Stimulated activated effector memory CD8-positive, alpha-beta T cell treated with anti-CD3 and anti-CD28 coated beads, Interleukin-12 subunit alpha, Interleukin-12 subunit beta, amount 100 ng/mL, for 72 hours (primary cell): ENCODE measurements at regions not wholly inside any gene's neighbourhood (a gene's known extent, or its start where the extent isn't known, plus 50 kb on each side); places are given as distances from the start of the nearest gene placed in this dataset.
A peak's percentile ranks its signal among the peaks of the same experiment; 100 is the strongest.
"Not testable (repeated sequence)": the region's sequence is repeated elsewhere in the genome, so short reads cannot be mapped to it uniquely, and the experiment has no call there.

ENCODE experiments used
- ATAC-seq: fragments of 150-1000 bp; cut with Tn5 transposase; 2 replicates; pipeline ENCODE4 v1.10.0; 2021
- DNase-seq, 2 donors: peaks; one replicate each; pipeline ENCODE4 v3.0.0; 2021 to 2022; ENCODE audit warnings: low spot score in 2 of 2
- H3K27ac Mint-ChIP-seq: one replicate; pipeline ENCODE4 v1.8.0; 2022; ENCODE audit warnings: mild to moderate bottlenecking, mixed read lengths
- H3K36me3 Mint-ChIP-seq: one replicate; pipeline ENCODE4 v1.8.0; 2022; ENCODE audit warnings: mild to moderate bottlenecking, mixed read lengths
- H3K4me1 Mint-ChIP-seq: one replicate; pipeline ENCODE4 v1.8.0; 2022; ENCODE audit warnings: mixed read lengths
- H3K4me3 Mint-ChIP-seq: one replicate; pipeline ENCODE4 v1.8.0; 2022; ENCODE audit warnings: mild to moderate bottlenecking, mixed read lengths
- H3K9me3 Mint-ChIP-seq: one replicate; pipeline ENCODE4 v1.8.0; 2022; ENCODE audit warnings: mixed read lengths

- Mint-ChIP-seq H3K9me3 (peaks cover 18% of the 10 kb centered on the region), H3K36me3 (no peaks in the 10 kb centered on the region), H3K27ac (no peak overlapping the region), H3K4me1 (no peaks in the 10 kb centered on the region), H3K4me3 (no peak overlapping the region)
- DNase-seq (no peak), ATAC-seq (no peak)
Measured at GRCh38 chr7:54360075-54360840, 181.9 kb upstream of the VSTM2A start.

- no peaks in the 10 kb centered on the region for H3K4me1 Mint-ChIP-seq
- no peak for DNase-seq
- ATAC-seq = no peak
- no peak overlapping the region for H3K4me3 Mint-ChIP-seq
- no peak overlapping the region for H3K27ac Mint-ChIP-seq
- peaks cover 9% of the 10 kb centered on the region for H3K9me3 Mint-ChIP-seq
- no peaks in the 10 kb centered on the region for H3K36me3 Mint-ChIP-seq
Measured at GRCh38 chr7:54390565-54390964, 151.6 kb upstream of the VSTM2A start.

- Mint-ChIP-seq H3K27ac (no peak overlapping the region), H3K4me3 (no peak overlapping the region), H3K9me3 (peaks cover 3% of the 10 kb centered on the region), H3K36me3 (no peaks in the 10 kb centered on the region), H3K4me1 (no peaks in the 10 kb centered on the region)
- no peak for ATAC-seq
- no peak for DNase-seq
Measured at GRCh38 chr7:54392935-54393334, 149.2 kb upstream of the VSTM2A start.

DNA sequence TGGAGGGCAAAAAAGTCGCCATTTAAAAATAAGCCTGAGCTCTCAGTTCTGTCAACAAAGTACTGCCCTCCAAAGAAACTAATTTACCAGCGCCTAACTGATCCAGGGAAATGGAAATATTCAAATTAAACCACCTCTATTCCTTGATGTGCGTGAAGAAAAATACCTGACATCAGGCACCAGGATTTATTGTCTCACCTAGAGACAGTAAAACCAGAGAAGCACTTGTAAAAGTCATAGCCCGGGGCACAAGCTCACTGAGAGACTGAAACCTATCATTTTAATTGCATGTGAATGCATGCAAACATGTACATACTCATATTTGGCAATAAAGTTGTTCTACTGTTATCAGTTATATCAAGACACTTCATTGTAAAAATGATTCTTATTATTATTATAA lies 147.3 kb upstream of the VSTM2A start:
- H3K36me3 Mint-ChIP-seq = no peaks in the 10 kb centered on the region
- peaks cover 9% of the 10 kb centered on the region for H3K9me3 Mint-ChIP-seq
- no peak overlapping the region for H3K4me3 Mint-ChIP-seq
- H3K4me1 Mint-ChIP-seq = no peaks in the 10 kb centered on the region
- no peak for ATAC-seq
- no peak for DNase-seq
- no peak overlapping the region for H3K27ac Mint-ChIP-seq

DNA sequence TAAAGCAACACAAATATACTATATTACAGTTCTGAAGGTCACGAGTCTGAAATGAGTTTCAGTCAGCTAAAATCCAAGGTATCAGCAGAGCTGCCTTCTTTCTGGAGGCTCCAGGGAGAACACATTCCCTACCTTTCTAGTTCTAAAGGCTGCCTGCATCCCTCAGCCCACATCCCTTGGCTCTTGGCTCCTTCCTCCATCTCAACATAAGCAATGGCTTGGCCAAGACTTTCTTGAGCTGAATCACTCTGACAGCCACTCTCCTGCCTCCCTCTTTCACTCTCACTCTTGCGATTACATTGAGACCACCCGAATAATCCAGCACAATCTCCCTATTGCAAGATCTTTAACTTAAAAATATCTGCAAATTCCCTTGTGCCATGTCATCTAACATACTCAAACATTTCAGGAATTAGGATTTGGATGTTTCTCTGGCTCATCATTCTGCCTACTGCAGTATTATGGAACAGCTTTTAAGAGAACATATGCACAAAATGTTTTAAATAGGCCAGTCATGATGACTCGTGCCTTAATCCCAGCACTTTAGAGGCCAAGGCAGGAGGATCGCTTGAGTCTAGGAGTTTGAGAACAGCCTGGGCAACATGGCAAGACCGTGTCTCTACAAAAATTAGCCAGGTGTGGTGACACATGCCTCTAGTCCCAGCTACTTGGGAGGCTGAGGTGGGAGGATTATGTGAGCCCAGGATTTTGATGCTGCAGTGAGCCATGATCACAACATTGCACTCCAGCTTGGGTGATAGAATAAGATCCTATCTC lies 144.2 kb upstream of the VSTM2A start:
- Mint-ChIP-seq H3K27ac (no peak overlapping the region), H3K9me3 (peaks cover 13% of the 10 kb centered on the region), H3K36me3 (no peaks in the 10 kb centered on the region), H3K4me1 (no peaks in the 10 kb centered on the region), H3K4me3 (no peak overlapping the region)
- DNase-seq = peak in 1 of 2 donors; percentile 50
- ATAC-seq = peak; percentile 59

DNA sequence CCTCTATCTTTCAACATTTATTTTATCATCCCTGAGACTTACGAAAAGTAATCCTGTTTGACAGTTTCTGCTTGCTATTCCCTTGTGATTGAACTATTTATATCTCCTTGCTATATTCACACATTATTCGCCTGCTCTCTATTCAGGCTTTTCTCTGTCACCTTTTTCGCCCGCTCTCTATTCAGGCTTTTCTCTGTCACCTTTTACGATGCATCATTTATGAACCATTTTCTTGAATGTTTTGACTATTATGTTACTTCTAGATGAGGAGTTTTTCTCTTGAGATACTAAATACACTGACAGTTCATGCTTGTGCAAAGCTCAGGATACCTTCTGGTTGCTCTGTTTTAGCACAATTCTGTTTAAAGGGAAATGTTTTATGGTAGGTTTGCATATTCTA lies 143.3 kb upstream of the VSTM2A start:
- Mint-ChIP-seq H3K27ac (no peak overlapping the region), H3K4me1 (no peaks in the 10 kb centered on the region), H3K9me3 (peaks cover 15% of the 10 kb centered on the region), H3K4me3 (no peak overlapping the region), H3K36me3 (no peaks in the 10 kb centered on the region)
- ATAC-seq (no peak), DNase-seq (no peak)

DNA sequence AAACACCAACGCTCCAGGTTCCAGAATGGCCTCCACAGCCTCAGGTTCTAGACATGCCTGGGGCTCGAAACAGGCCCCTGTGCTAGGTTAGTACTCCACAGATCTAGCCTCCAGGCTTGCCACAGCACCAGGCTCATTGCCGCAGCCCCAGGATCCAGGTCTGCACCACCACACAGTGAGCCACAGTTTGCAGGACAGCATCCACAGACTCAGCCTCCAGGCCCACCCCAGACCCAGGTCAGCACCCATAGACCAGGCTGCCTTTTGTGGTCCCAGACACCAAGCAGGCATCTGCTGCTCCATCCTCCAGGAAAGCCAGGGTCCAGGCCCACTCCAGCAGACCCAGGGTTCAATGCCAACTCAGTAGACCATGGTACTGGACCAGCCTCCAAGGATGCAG lies 132.3 kb upstream of the VSTM2A start:
- Mint-ChIP-seq H3K9me3 (peaks cover 33% of the 10 kb centered on the region), H3K36me3 (no peaks in the 10 kb centered on the region), H3K4me1 (no peaks in the 10 kb centered on the region), H3K4me3 (no peak overlapping the region), H3K27ac (no peak overlapping the region)
- no peak for ATAC-seq
- DNase-seq = no peak

GRCh38 chr7:54416678-54417077 lies 125.5 kb upstream of the VSTM2A start:
- H3K4me3 Mint-ChIP-seq = no peak overlapping the region
- DNase-seq (no peak), ATAC-seq (no peak)
- peaks cover 18% of the 10 kb centered on the region for H3K9me3 Mint-ChIP-seq
- H3K27ac Mint-ChIP-seq = no peak overlapping the region
- no peaks in the 10 kb centered on the region for H3K4me1 Mint-ChIP-seq
- no peaks in the 10 kb centered on the region for H3K36me3 Mint-ChIP-seq

DNA sequence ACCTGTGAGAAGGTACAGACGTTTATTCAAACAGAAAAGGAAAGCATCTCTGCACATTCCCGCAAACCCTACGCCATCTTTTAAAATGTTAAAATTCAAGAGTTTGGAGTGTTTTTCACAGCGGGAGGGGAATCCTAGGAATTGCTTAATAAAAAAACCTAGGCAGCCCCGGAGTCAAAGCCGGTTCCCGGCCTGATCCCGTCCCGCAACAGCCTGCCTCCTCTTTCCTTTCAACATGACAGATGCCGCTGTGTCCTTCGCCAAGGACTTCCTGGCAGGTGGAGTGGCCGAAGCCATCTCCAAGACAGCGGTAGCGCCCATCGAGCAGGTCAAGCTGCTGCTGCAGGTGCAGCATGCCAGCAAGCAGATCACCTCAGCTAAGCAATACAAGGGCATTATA lies 123.0 kb upstream of the VSTM2A start:
- DNase-seq = no peak
- H3K4me1 Mint-ChIP-seq = no peaks in the 10 kb centered on the region
- no peak for ATAC-seq
- peaks cover 7% of the 10 kb centered on the region for H3K9me3 Mint-ChIP-seq
- H3K36me3 Mint-ChIP-seq = no peaks in the 10 kb centered on the region
- no peak overlapping the region for H3K4me3 Mint-ChIP-seq
- no peak overlapping the region for H3K27ac Mint-ChIP-seq

GRCh38 chr7:54426406-54426805 lies 115.8 kb upstream of the VSTM2A start:
- peaks cover 16% of the 10 kb centered on the region for H3K9me3 Mint-ChIP-seq
- no peaks in the 10 kb centered on the region for H3K4me1 Mint-ChIP-seq
- H3K27ac Mint-ChIP-seq = no peak overlapping the region
- no peak overlapping the region for H3K4me3 Mint-ChIP-seq
- no peak for DNase-seq
- no peak for ATAC-seq
- no peaks in the 10 kb centered on the region for H3K36me3 Mint-ChIP-seq

GRCh38 chr7:54429111-54429510 lies 113.1 kb upstream of the VSTM2A start:
- no peak for DNase-seq
- Mint-ChIP-seq H3K27ac (no peak overlapping the region), H3K9me3 (peaks cover 16% of the 10 kb centered on the region), H3K36me3 (no peaks in the 10 kb centered on the region), H3K4me1 (no peaks in the 10 kb centered on the region), H3K4me3 (no peak overlapping the region)
- no peak for ATAC-seq

DNA sequence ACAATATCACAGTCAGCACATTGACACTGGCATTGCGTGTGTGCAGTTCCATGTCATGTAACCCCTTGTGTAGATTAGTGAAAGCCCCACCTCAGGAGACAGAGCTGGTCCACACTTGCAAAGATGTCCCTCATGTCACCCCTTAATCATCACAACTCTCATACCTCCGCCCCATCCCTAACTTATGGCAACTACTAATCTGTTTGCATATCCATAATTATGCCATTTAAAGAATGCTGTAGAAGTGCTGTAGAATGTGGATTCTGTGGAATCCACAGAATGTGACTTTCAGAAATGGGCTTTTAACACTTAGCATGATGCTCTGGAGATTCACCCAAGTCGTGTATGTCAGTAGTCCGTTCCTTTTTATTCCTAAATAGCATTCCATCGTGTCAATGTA lies 102.8 kb upstream of the VSTM2A start:
- Mint-ChIP-seq H3K27ac (no peak overlapping the region), H3K4me1 (no peaks in the 10 kb centered on the region)
- ATAC-seq = no peak

DNA sequence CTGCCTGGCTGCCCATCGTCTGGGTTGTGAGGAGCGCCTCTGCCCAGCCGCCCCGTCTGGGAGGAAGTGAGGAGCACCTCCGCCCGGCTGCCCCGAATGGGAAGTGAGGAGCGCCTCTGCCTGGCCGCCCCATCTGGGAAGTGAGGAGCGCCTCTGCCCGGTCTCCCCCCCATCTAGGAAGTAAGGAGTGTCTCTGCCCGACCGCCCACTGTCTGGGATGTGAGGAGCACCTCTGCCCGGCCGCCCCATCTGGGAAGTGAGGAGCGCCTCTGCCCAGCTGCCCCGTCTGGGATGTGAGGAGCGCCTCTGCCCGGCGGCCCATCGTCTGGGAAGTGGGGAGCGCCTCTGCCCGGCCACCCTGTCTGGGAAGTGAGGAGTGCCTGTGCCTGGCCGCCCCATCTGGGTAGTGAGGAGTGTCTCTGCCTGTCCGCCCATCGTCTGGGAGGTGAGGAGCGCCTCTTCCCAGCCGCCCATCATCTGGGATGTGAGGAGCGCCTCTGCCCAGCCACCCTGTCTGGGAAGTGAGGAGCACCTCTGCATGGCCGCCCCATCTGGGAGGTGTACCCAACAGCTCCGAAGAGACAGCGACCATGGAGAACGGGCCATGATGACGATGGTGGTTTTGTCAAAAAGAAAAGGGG lies 98.0 kb upstream of the VSTM2A start:
- peaks cover 21% of the 10 kb centered on the region for H3K9me3 Mint-ChIP-seq
- DNase-seq, ATAC-seq, H3K36me3 Mint-ChIP-seq, H3K27ac Mint-ChIP-seq, H3K4me1 Mint-ChIP-seq, H3K4me3 Mint-ChIP-seq: not testable (repeated sequence)

More for the DNA sequence above, 102.8 kb upstream of the VSTM2A start:
- H3K9me3 Mint-ChIP-seq = peaks cover 21% of the 10 kb centered on the region
- no peak for DNase-seq
- no peak overlapping the region for H3K4me3 Mint-ChIP-seq
- no peaks in the 10 kb centered on the region for H3K36me3 Mint-ChIP-seq

- not testable (repeated sequence) for H3K27ac Mint-ChIP-seq, ATAC-seq, H3K36me3 Mint-ChIP-seq, H3K4me1 Mint-ChIP-seq, DNase-seq, H3K4me3 Mint-ChIP-seq
- peaks cover 20% of the 10 kb centered on the region for H3K9me3 Mint-ChIP-seq
Measured at GRCh38 chr7:54453168-54453567, 89.0 kb upstream of the VSTM2A start.

DNA sequence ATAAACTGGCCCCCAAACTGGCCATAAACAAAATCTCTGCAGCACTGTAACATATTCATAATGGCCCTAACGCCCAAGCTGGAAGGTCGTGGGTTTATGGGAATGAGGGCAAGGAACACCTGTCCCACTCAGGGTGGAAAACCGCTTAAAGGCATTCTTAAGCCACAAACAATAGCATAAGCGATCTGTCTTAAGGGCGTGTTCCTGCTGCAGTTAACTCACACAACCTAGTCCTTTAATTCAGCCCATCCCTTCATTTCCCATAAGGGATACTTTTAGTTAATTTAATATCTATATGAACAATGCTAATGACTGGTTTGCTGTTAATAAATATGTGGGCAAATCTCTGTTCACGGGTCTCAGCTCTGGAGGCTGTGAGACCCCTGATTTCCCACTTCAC lies 87.5 kb upstream of the VSTM2A start:
- H3K4me1 Mint-ChIP-seq, H3K36me3 Mint-ChIP-seq, H3K4me3 Mint-ChIP-seq, DNase-seq, ATAC-seq, H3K27ac Mint-ChIP-seq: not testable (repeated sequence)
- H3K9me3 Mint-ChIP-seq = peaks cover 23% of the 10 kb centered on the region

DNA sequence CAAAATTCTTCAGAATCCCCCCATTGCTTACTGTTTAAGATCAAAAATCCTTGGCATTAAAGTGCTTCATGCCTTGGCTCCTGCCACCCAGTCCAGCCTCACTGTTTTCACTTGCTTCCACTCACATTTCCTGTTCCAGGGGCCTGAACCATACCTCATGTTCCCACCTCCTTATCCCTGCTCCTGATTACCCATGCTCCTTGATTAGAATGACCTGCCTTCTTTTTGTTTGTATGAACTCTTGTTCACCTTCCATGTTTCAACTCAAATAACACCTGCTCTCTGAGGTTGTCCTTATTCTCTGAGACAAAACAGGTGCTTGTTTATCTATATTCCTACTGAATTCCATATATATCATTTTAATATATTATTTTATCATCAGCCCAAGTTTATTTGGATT lies 77.1 kb upstream of the VSTM2A start:
- no peaks in the 10 kb centered on the region for H3K36me3 Mint-ChIP-seq
- DNase-seq (no peak), ATAC-seq (no peak)
- peaks cover 21% of the 10 kb centered on the region for H3K9me3 Mint-ChIP-seq
- H3K4me3 Mint-ChIP-seq = no peak overlapping the region
- no peak overlapping the region for H3K27ac Mint-ChIP-seq
- no peaks in the 10 kb centered on the region for H3K4me1 Mint-ChIP-seq
